Muscle of arm (tissue), 1 donor: ENCODE measurements at regions not wholly inside any gene's neighbourhood (a gene's known extent, or its start where the extent isn't known, plus 50 kb on each side); places are given as distances from the start of the nearest gene placed in this dataset.
A peak's percentile ranks its signal among the peaks of the same experiment; 100 is the strongest.
"Not testable (repeated sequence)": the region's sequence is repeated elsewhere in the genome, so short reads cannot be mapped to it uniquely, and the experiment has no call there.

Source experiments
- DNase-seq: peaks from one replicate; pipeline ENCODE4 v3.0.0-alpha.2; 2013

GRCh38 chr5:106361905-106362304, 1308.8 kb downstream of the EFNA5 start:
- DNase-seq = no peak

DNA sequence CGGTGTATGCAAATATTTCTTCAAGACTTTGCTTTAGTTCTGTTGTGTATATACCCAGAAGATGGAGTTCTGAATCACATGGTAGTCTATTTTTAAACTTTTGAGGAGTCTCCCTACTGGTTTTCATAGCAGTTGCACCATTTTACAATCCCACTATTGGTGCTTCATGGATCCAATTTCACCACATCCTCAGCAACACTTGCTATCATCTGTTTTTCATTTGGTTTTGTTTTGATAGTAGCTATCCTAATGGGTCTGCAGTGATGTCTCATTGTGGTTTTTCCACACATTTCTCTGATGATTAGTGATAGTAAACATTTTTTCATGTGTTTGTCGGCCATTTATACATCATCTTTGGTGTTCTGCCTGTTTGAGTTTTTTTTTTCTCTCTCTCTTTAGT, 1339.3 kb downstream of the EFNA5 start:
- no peak for DNase-seq

- no peak for DNase-seq
Measured at GRCh38 chr5:106324356-106324755, 1346.4 kb downstream of the EFNA5 start.

DNA sequence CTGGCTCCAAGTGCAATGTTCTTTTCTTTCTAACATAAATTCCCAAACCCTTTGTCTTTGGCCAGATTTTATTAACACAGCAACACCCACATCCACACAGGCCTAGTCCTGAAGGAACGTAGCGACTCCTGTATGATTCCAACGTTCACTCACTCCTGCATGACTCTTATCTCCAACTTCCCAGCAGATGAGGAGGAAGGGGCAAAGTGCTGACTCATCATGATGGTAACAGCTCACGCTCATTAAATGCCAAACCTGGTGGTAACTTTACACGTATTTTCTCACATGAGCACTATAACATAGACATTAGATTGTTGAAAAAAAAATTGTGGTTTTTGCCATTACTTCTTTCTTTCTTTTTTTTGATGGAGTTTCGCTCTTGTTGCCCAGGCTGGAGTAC, 1349.5 kb downstream of the EFNA5 start:
- no peak for DNase-seq

- DNase-seq = no peak
Measured at GRCh38 chr5:106314221-106314824, 1356.4 kb downstream of the EFNA5 start.

GRCh38 chr5:106312360-106312759, 1358.4 kb downstream of the EFNA5 start:
- no peak for DNase-seq

DNA sequence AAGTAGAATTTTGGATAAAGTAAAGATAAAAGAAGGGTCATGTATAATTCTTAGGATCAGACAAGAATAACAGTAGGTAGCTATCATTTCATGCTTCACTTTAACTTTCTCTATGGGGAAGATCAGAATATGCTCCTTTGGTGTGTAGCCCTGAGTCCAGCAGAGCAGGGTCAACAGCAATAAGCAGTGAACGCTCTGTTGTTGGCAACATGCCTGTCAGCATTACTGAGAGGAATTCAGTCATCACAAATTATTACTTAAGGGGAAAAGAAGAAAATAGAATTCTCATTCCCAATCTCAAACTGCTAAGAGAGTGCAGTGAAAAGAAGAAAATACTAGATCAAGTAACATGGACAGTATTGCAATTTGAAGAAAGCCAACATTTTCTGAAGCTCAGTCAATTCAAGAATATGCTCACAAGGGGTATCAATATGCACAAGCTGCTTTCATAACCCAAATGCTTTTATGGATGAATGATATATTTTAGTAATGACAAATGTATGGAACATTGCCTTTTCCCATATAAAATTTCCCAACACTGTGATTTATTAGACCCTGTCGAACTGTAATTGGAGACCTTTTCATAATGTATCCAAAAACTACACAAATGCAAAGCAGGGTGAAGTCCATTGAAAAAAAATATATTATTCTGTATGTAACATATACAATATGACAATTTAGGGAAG, 1359.4 kb downstream of the EFNA5 start:
- DNase-seq = peak; percentile 31

- no peak for DNase-seq
Measured at GRCh38 chr5:106307265-106307664, 1363.5 kb downstream of the EFNA5 start.

GRCh38 chr5:106306313-106307028, 1364.3 kb downstream of the EFNA5 start:
- DNase-seq = no peak

DNA sequence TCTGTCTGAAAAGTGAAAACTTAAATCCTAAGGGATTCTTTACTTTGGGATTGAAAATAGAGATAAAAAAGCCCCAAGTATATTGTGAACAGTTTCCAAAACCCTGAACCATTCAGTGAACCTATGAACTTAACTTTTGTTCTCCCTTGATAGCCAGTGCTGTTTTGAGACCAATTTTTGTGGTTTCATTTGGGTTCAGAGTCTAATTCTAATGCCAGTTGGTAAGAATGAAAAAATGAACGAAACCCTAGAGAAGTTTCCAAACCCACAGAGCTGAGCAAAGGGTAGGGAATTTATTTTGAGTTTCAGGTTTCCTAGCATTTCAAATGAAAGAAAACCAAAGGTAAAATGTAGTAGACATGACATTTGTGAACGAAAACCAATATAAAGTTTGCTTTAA, 1366.8 kb downstream of the EFNA5 start:
- DNase-seq = no peak

GRCh38 chr5:106292654-106293053, 1378.1 kb downstream of the EFNA5 start:
- no peak for DNase-seq

DNA sequence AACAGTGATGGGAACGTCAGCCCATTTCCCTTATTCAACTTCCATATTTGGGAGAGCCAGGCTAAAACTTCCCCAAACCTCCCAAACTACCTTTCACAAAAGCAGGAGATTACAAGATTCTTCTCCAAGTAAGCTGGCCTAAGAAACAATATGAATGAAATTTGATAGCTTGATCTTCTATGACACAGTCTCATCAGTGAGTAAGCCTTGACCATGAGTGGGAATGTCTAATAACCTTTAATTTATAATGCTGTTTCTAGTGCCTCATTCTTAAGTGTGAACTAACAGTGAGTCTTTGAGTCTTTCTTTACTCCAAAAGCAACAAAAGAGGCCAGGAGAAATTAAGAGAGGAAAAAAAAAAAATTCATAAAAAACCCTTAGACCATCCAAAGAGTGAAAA, 1379.9 kb downstream of the EFNA5 start:
- no peak for DNase-seq

- DNase-seq = no peak
Measured at GRCh38 chr5:106288979-106289378, 1381.8 kb downstream of the EFNA5 start.

GRCh38 chr5:106277540-106278096, 1393.1 kb downstream of the EFNA5 start:
- DNase-seq = no peak

DNA sequence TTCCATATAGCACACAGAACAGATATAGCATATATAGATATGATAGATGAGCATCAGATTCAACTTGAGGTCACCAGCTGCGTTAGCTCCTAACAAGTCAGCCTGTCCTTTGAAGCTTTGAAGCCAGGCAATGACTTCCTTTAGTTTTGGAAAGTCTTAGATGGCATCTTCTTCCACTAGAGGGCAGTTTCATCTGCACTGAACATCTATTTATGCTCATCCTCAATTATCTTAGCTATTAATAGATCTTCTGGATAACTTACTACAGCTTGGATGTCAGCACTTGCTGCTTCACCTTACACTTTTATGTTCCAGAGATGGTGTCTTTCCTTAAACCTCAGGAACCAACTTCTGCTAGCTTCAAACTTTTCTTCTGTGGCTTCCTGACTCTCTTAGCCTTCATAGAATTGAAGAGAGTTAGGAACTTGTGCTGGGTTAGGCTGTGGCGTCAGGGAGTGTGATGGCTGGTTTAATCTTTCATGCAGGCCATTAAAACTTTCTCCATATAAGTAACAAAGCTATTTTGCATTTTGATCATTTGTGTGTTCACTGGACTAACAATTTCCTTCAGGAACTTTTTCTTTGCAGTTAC, 1401.4 kb downstream of the EFNA5 start:
- no peak for DNase-seq

- no peak for DNase-seq
Measured at GRCh38 chr5:106267256-106267655, 1403.5 kb downstream of the EFNA5 start.

DNA sequence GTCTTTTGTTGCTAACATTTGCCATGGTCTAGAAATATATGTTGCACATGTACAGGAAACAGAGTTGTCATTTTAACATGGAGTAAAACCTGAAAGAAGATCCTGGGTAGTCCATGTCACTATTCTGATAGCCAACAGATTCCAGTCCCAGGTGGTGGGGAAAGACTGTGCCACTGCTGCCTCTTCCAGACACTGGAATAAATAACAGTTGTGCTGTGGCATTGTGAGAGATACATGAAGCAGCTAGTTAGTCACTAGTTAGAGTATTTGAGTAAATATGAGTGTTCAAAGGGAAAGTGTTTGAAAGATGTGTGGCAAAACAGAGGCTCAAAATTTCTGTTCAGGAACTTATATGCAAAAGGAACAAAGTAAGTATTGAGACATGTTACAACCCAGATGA, 1408.3 kb downstream of the EFNA5 start:
- no peak for DNase-seq

DNA sequence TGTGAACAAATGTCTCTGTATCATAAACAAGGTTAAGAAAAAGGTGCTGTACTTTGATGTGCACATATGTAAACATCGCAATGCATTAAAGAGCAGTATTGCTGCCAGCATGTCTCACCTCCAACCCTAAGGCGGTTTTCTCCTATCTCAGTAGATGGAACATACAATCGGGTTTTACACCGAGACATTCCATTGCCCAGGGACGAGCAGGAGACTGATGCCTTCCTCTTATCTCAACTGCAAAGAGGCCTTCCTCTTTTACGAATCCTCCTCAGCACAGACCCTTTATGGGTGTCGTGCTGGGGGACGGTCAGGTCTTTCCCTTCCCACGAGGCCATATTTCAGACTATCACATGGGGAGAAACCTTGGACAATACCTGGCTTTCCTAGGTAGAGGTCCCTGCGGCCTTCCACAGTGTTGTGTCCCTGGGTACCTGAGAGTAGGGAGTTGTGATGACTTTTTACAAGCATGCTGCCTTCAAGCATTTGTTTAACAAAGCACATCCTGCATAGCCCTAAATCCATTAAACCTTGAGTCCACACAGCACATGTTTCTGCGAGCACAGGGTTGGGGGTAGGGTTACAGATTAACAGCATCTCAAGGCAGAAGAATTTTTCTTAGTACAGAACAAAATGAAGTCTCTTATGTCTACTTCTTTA, 1411.2 kb downstream of the EFNA5 start:
- DNase-seq = not testable (repeated sequence)

DNA sequence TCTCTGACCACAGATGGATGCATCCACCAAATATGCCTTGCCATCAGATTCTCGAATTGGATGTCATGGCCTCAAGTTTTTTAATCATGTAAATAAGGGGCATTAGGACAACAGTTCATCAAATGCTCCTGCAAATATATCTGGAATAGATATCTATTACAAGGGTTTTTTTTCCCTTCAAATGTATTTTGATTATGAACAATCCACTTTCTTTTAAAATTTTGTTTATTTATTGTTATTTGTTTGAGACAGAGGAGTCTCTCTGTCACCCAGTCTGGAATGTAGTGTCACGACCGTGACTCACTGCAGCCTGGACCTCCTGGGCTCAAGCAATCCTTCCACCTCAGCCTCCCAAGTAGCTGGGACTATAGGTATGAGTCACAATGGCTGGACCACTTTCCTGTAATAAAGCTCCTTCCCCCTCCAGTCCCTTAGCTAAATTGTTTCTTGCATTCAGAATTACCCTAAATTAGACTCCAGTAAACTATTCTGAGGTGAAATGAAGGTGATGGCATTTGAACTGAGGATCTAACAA, 1412.1 kb downstream of the EFNA5 start:
- no peak for DNase-seq

DNA sequence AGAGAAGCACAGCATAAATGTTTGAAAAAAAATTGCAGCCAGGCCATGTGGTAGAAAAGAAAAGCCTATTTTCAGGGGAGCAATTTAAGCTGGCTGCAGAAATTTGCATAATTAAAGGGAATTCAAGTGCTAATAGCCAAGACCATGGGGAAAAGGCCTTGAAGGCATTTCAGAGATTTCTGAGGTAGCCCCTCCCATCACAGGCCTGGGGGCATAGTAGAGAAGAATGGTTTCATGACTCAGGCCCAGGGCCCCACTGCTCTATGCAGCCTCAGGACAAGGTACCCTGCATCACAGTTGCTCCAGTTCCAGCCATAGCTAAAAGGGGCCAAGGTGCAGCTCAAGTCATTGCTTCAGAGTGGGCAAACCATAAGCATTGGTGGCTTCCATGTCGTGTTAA, 1416.0 kb downstream of the EFNA5 start:
- DNase-seq = no peak

DNA sequence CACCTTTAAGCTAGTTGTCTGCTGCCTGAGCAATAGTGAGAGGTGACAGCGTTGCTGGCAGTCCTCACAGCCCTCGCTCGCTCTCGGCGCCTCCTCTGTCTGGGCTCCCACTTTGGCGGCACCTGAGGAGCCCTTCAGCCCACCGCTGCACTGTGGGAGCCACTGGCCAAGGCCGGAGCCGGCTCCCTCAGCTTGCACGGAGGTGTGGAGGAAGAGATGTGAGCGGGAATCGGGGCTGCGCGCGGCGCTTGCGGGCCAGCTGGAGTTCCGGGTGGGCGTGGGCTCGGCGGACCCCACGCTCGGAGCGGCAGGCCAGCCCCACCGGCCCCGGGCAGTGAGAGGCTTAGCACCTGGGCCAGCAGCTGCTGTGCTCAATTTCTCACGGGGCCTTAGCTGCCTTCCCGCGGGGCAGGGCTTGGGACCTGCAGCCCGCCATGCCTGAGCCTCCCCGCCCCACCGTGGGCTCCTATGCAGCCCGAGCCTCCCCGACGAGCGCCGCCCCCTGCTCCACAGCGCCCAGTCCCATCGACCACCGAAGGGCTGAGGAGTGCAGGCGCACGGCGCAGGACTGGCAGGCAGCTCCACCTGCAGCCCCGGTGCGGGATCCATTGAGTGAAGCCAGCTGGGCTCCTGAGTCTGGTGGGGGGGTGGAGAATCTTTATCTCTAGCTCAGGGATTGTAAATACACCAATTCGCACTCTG, 1424.5 kb downstream of the EFNA5 start:
- DNase-seq = not testable (repeated sequence)
